GM18505 (cell line): ENCODE measurements at regions not wholly inside any gene's neighbourhood (a gene's known extent, or its start where the extent isn't known, plus 50 kb on each side); places are given as distances from the start of the nearest gene placed in this dataset.

ENCODE experiments used
- ATAC-seq: cut with Tn5 transposase; IDR thresholded peaks from one replicate; pipeline ENCODE4 v1.9.1; 2021; ENCODE audit not compliant: unreplicated experiment
- POLR2A ChIP-seq: IDR thresholded peaks from 4 replicates; pipeline ENCODE4 v1.6.1; 2011; ENCODE audit warnings: borderline replicate concordance; ENCODE audit not compliant: insufficient read depth, insufficient read length; ENCODE audit errors: extremely low read depth

DNA sequence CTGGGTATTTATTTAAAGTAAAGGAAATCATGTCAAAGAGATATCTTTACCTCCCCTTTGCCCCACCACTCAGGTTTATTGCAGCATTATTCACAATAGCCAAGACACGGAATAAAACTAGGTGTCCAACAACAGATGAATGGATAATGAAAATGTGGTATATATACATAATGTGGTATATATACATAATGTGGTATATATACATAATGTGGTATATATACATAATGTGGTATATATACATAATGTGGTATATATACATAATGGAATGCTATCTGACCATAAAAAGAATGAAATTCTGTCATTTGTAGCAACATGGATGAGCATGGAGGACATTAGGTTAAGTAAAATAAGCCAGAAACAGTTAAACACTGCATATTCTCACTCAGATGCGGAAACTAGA is 262.6 kb upstream of the PLXNA2 start:
- TF ChIP-seq POLR2A, result no peak
- ATAC-seq, result no peak

DNA sequence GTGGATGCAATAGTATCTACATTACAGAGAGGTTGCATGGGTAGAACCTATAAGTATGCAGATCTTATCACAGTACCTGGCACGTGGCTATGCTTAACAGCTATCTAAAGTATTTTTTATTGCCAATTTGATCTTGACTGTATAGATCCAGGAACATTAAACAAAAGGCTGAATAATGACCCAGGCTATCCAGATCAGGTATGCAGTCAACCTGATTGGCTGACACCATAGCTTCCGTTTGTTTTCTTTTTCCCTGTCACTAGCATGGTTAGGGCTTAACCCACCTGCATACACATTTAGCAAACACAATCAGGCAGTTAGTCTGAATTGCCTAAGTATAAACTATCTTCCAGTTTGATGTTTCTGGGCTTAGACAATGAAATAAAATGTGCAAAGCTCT is 264.9 kb upstream of the PLXNA2 start:
- no peak for TF ChIP-seq POLR2A
- ATAC-seq, result no peak

DNA sequence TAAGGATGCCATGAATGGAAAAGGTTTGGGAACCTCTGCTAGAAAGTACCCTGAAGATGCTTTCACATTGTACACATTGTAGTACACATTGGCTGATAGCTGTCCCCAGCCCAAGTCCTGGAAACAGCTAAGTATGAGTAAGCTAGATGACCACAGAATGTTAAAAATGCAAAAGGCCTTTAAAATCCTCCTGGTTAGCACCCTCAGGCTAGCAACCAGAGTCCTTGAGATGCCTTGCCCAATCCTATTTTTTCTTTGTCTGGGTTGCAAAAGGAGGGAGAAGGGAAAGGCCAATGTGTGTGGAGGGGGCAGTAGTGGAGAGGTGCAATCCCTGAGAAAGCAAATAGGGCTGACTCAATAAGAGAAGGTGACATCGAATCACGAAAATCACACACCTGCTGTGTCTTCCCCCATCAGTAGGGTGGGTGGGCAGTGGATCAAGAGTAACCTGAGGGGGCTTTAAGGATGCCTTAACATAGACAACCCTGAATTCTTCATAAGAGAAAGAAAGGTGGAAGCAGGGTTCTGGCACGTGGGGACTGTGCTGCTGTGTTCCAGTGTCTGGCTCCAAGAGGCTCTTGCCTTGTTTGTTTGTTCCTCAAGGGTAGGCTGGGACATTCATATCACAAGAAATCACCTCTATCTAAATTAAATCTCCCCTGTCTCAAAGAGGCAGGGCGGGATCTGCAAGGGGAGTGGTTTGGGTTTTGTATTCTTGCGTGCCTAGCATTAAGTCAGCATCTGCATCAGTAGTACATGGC is 266.2 kb upstream of the PLXNA2 start:
- no peak for ATAC-seq
- no peak for TF ChIP-seq POLR2A

DNA sequence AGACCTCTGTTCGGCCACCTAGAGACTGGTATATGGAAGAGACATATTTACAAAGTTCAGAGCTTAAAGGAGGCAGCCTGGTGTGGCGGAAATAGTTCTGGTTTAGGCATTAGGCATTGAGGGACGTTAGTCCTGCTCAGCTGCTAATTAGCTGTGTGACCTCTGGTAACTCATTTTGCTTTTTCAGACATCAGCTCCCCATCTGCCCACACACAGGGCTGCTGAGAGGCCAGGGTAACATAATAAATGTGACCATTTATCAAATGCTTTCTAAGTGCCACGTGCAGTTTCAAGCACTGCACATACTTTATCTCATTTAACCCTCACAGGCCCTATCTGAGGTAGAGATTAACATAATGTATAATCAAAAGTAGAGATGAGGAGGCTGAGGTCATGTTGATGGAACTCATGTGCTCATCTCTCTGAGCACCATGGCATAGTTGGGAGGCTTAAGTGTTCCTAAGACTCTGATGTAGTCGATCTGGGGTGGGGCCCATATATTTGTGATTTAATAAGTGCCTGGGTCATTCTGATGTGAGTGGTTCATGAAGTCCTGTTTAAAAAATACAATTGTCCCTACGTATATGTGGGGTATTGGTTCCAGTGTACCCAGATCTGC is 267.2 kb upstream of the PLXNA2 start:
- ATAC-seq, result no peak
- no peak for TF ChIP-seq POLR2A

DNA sequence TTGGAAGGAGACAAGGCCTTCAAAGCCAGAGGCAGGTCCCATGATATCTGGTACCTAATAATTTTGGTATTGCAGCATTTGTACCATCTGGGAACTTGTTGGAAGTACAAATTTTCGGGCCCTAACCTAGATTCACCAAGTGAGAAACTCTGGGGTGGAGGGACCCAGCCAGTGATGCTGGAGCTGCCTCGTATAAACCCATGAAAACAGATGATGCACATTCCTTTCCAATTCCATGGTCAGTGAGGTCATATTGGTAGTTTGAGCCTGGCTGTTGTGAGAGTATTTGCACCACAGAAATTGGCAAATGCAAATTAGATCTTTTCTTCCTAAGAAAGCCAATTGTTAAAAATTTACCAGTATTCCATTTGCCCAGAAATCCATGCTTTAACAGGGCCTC is 269.6 kb upstream of the PLXNA2 start:
- TF ChIP-seq POLR2A, result no peak
- ATAC-seq, result no peak

DNA sequence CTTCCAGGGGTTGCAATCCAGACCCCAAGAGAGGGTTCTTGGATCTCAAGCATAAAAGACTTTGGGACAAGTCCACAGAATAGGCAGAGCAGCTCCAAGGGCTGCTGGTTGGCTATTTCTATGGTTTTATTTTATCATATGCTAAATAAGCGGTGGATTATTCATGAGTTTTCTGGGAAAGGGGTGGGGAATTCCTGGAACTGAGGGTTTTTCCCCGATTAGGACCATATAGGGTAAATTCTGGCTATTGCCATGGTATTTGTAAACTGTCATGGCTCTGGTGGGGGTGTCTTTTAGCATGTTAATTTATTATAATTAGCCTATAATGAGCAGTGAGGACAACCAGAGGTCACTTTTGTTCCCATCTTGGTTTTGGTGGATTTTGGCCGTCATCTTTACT is 270.9 kb upstream of the PLXNA2 start:
- TF ChIP-seq POLR2A, result no peak
- ATAC-seq, result no peak

DNA sequence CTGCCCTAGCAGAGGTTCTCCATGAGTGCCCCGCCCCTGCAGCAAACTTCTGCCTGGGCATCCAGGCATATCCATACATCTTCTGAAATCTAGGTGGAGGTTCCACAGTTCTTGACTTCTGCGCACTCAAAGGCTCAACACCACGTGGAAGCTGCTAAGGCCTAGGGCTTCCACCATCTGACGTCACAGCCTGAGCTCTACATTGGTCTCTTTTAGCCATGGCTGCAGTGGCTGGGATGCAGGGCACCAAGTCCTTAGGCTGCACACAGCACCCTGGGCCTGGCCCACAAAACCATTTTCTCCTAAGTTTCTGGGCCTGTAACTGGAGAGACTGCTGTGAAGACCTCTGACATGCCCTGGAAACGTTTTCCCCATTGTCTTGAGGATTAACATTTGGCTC is 272.6 kb upstream of the PLXNA2 start:
- TF ChIP-seq POLR2A, result no peak
- no peak for ATAC-seq

DNA sequence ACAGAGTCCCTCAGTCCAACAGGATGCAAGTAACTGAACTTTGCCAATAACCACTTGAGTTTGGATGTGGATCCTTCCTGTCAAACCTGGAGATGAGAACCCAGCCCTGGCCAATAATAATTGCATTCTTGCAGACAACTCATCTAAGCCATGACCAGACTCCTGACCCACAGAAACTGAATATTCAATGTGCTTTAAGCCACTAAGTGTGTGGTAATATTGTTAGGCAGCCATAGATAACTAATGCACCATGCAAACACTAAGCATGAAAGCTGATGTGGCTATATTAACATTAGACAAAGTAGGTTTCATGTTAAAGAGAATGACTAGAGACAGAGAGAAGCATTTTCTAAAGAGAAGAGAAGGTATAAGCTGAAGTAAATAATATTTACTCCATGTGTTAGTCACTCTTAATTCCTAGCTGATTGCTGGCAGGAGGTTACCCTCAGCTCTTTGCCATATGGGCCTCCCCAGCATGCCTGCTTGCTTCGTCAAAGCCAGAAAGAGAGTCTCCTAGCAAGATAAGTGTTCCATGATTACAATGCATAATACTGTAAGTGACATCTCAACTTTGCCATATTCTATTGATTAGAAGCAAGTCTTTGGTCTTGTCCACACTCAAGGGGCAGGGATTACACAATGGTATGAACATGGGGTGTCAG is 276.4 kb upstream of the PLXNA2 start:
- no peak for ATAC-seq
- no peak for TF ChIP-seq POLR2A

DNA sequence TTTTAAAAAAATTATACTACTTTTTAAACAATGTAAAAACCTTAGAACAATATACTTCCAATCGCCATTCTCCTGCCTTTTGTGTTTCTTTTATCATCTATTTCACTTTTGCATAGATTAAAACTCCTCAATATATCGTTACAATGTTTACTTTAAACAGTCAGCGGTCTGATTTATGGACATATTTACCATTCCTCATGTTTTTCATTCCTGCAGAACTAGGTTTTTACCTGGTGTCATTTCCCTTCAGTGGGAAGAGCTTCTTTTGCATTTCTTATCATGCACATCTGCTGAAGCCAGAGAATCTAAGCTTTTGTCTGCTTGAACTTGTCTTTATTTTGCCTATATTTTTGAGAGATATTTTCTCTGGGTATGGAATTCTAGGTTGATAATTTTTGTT is 277.4 kb upstream of the PLXNA2 start:
- no peak for ATAC-seq
- TF ChIP-seq POLR2A, result no peak

DNA sequence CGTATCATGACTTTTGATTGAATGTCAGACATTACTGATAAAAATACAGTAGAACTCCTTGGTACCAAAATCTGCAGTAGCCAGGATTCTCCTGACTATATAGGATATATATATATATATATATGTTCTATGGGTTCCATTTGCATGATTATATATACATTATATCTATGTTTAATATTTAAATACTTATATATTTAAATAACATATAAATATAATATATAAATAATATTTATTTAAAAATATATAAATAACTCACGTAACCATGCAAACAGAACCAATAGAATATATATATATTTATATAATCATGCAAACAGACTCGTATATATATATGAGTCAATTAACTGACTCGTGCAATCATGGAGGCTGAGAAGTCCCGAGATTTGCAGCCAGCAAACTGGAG is 278.8 kb upstream of the PLXNA2 start:
- TF ChIP-seq POLR2A, result no peak
- no peak for ATAC-seq

DNA sequence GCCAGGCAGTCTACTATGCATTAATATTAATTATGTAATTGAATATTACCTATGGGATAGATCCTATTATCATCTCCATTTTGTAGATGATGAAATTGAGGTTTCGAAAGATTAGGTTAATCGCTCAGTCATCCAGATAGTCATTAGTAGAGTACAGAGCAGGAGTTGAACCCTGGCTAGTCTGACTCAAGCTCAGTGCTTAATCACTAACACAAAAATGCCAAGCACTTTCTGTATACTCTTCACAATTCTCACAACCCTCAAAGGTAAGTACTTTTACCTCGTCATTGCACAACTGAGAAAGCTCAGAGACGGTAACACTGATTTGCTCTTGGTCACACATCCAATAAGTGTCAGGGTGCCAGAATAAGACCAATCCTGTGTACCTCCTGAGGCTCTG is 280.2 kb upstream of the PLXNA2 start:
- no peak for ATAC-seq
- TF ChIP-seq POLR2A, result no peak

DNA sequence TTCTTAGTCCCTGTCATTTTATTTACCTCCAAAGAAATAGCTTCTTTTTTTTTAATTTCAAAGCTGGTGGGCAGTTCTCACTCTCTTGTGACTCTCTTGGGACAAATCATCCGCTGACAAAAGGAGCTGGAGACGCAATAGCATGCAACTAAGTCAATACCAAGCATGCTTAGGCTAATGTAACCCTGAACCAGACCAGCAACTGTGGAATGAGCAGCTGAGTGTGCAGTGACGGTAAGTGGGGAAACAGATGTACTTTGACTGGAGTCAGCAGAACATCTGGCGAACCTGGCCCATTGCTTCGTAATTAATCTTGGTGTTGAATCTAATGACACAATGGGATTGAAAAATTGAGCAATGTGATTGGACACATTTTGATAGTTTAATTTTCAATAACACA is 280.7 kb upstream of the PLXNA2 start:
- no peak for TF ChIP-seq POLR2A
- no peak for ATAC-seq

DNA sequence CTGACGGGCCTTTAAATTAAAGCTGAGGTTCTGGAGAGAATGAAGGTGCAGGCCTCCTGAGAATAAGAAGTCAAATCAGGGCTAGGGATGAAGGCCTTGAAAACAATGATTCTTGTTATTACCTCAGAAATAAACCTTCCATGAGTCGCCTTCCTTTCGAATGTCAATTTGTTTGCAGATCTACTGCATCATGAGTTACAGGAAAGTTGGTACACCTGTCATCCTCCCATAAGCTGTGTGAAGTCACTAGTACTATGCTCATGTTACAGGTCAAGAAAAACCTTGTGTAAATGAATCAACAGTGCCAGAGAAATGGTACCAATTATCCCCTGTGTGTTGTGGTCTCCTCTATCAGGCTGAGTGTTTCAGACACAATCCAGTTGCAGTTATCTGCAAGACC is 281.2 kb upstream of the PLXNA2 start:
- TF ChIP-seq POLR2A, result no peak

DNA sequence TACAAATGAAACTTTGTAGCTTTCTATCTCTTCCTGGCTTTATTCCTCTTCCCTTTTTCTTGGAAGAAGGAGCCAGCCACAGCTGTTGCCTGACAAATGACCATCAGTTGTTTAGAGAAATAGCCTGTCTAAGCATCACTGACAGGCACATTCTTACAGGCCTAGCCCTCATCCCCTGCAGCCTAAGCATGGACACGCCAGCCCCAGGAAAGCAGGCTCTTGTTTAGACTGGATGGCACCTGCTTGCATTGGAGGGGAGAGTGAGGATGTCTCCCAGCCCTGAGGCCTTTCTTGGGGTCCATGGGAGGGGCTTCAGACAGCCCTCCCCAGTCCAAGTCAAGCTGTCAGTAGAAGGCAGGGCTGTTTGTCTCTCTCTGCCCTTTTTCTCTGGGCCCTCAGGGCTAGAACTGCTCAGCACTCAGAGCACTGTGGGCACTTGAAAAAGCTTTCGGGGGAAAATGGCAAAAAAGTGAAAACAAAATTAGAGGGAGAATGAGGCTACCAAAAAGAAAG is 282.5 kb upstream of the PLXNA2 start:
- TF ChIP-seq POLR2A, result no peak
- no peak for ATAC-seq

More for the DNA sequence above, 281.2 kb upstream of the PLXNA2 start:
- no peak for ATAC-seq
